Breast epithelium (tissue), 4 donors: ENCODE measurements at regions not wholly inside any gene's neighbourhood (a gene's known extent, or its start where the extent isn't known, plus 50 kb on each side); places are given as distances from the start of the nearest gene placed in this dataset.

Source experiments
- DNase-seq, 2 donors: peaks; one replicate each; pipeline ENCODE4 v3.0.0-alpha.2; 2019; ENCODE audit warnings: low spot score in 2 of 2
- H3K27ac ChIP-seq, 2 donors: fragments of 200-600 bp; sonication (generic) in 1 of 2; one replicate each; pipeline ENCODE4 v1.5.1; 2016 to 2019; ENCODE audit warnings: mild to moderate bottlenecking in 1 of 2
- H3K27me3 ChIP-seq, 2 donors: fragments of 200-600 bp; sonication (generic) in 1 of 2; one replicate each; pipeline versions ENCODE4 v1.5.1 to v1.6.0; 2017 to 2019; ENCODE audit warnings: control low read depth in 1 of 2, mild to moderate bottlenecking in 1 of 2
- H3K36me3 ChIP-seq: fragments of 200-600 bp; one replicate; pipeline ENCODE4 v1.5.1; 2019
- H3K4me1 ChIP-seq, 2 donors: fragments of 200-600 bp; sonication (generic); one replicate each; pipeline ENCODE4 v1.5.1; 2016 to 2019; ENCODE audit warnings: control low read depth in 1 of 2
- H3K4me3 ChIP-seq, 3 donors: fragments of 200-600 bp; sonication (generic); 1 replicate in 2 of 3; 2 replicates in 1 of 3; pipeline ENCODE4 v1.5.1; 2016 to 2019; ENCODE audit warnings: mild to moderate bottlenecking in 3 of 3, moderate library complexity in 2 of 3
- H3K9me3 ChIP-seq, 2 donors: fragments of 200-600 bp; sonication (generic) in 1 of 2; one replicate each; pipeline ENCODE4 v1.5.1; 2016 to 2019; ENCODE audit warnings: control low read depth in 1 of 2
- POLR2A ChIP-seq: fragments of 450-650 bp; IDR thresholded peaks from one replicate; pipeline ENCODE4 v1.6.1; 2016; ENCODE audit warnings: antibody characterized with exemption, mild to moderate bottlenecking, moderate library complexity
- POLR2AphosphoS5 ChIP-seq, 3 donors: sonication (generic); formaldehyde crosslinking; IDR thresholded peaks; one replicate each; pipeline ENCODE4 v1.6.1; 2017; ENCODE audit warnings: antibody characterized with exemption in 3 of 3
- intact Hi-C: fragments of 100-400 bp; cut with DNase I; formaldehyde crosslinking; loops from one replicate; pipeline ENCODE4 v1.15.1; 2023; ENCODE audit warnings: low total_unique reads
- TF ChIP-seq, protein P1 (sequence below), 3 donors: fragments of 450-650 bp; IDR thresholded peaks; one replicate each; pipeline ENCODE4 v1.5.1; 2016 to 2017; ENCODE audit warnings: antibody characterized with exemption in 3 of 3, mild to moderate bottlenecking in 3 of 3, moderate library complexity in 3 of 3

GRCh38 chr11:76721755-76722677 is 51.5 kb upstream of the LRRC32 start:
- no peaks in the 10 kb centered on the region for H3K4me1 ChIP-seq
- no peak overlapping the region for H3K27ac ChIP-seq
- peak; percentile 65 to 86 for DNase-seq
- peak overlapping the region in 1 of 3 donors; percentile 26 for H3K4me3 ChIP-seq
- TF ChIP-seq, protein P1, sequence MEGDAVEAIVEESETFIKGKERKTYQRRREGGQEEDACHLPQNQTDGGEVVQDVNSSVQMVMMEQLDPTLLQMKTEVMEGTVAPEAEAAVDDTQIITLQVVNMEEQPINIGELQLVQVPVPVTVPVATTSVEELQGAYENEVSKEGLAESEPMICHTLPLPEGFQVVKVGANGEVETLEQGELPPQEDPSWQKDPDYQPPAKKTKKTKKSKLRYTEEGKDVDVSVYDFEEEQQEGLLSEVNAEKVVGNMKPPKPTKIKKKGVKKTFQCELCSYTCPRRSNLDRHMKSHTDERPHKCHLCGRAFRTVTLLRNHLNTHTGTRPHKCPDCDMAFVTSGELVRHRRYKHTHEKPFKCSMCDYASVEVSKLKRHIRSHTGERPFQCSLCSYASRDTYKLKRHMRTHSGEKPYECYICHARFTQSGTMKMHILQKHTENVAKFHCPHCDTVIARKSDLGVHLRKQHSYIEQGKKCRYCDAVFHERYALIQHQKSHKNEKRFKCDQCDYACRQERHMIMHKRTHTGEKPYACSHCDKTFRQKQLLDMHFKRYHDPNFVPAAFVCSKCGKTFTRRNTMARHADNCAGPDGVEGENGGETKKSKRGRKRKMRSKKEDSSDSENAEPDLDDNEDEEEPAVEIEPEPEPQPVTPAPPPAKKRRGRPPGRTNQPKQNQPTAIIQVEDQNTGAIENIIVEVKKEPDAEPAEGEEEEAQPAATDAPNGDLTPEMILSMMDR (IDR thresholded peaks at IDR 0.05) = peak; percentile 48 to 81 (median 76)
- no peak for TF ChIP-seq POLR2AphosphoS5 (IDR thresholded peaks at IDR 0.05)
- no peaks in the 10 kb centered on the region for H3K9me3 ChIP-seq
- intact Hi-C loops = no loop called here
- H3K36me3 ChIP-seq = no peaks in the 10 kb centered on the region
- no peaks in the 10 kb centered on the region for H3K27me3 ChIP-seq

DNA sequence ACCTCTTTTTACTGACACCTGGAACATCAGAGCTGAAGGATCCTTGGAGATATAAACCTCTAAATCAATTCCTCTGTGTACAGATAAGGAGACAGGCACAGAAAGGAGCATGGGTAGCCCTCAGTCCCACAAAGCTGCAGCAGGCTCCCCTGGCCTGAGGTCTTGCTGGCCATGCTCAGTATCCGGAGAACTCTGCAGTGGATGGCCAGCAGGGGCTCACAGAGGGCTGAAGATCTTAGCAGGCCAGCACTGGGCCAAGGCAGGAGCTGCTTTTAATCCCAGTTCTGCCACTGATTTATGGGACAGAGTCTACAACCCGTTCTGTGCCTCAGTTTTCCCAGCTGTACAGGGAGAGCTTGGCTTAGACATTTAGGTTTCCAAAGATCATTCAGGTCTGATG is 52.6 kb upstream of the LRRC32 start:
- intact Hi-C loops = no loop called here
- H3K27me3 ChIP-seq = no peaks in the 10 kb centered on the region
- TF ChIP-seq, protein P1 (IDR thresholded peaks at IDR 0.05) = no peak
- no peak for TF ChIP-seq POLR2A
- no peak for TF ChIP-seq POLR2AphosphoS5 (IDR thresholded peaks at IDR 0.05)
- no peak for DNase-seq
- H3K36me3 ChIP-seq = no peaks in the 10 kb centered on the region
- no peaks in the 10 kb centered on the region for H3K4me1 ChIP-seq
- no peak overlapping the region for H3K27ac ChIP-seq
- no peaks in the 10 kb centered on the region for H3K9me3 ChIP-seq
- H3K4me3 ChIP-seq = no peak overlapping the region

DNA sequence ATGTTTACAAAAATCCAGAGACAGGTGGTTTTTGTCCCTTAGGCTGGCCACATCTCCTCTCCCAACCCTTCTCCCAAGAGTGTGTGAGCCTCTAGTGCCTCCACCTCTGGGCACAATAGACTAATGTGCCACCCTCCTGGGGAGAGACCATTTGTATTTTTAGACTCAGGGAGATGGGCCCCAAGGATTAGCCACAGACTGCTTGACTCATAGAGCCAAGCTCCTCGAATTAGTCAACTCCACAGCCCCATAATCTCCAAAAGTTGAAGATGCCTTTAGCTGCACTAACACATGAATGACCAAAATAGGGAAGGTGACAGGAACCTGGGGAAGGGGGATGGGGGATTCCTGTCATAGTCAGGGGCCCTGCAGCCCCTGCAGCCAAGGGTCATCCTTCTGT is 53.0 kb upstream of the LRRC32 start:
- H3K4me3 ChIP-seq = no peak overlapping the region
- intact Hi-C loops = no loop called here
- no peaks in the 10 kb centered on the region for H3K36me3 ChIP-seq
- no peak for TF ChIP-seq POLR2AphosphoS5 (IDR thresholded peaks at IDR 0.05)
- no peak for TF ChIP-seq POLR2A
- TF ChIP-seq, protein P1 (IDR thresholded peaks at IDR 0.05) = no peak
- no peaks in the 10 kb centered on the region for H3K27me3 ChIP-seq
- no peaks in the 10 kb centered on the region for H3K4me1 ChIP-seq
- DNase-seq = no peak
- H3K27ac ChIP-seq = no peak overlapping the region
- H3K9me3 ChIP-seq = no peaks in the 10 kb centered on the region

DNA sequence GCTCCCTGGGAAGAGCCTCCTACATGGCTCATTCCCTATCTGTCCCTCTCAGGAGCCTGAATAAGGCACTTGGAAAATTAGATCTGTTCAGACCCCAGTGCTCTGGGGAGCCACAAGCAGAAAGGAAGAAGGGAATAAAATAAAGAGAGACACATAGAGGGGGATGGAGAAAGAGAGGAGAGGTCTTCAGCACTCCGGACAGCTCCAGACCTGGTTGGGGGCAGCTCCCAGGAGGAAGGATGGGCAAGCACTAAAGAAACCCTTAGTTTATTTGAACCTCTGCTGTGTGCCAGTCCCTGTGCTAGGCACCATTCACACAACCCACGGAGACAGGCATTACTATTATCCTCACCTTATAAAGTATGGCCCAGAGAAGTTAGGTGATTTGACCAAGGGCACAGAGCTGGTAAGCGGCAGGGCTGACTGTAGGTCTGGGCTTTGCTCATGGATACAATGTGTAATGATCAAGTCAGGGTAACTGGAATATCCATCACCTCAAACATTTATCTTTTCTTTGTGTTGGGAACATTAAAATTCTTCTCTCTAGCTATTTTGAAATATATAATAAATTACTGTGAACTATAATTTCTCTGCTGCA is 53.7 kb upstream of the LRRC32 start:
- H3K27me3 ChIP-seq = no peaks in the 10 kb centered on the region
- H3K36me3 ChIP-seq = no peaks in the 10 kb centered on the region
- no peak overlapping the region for H3K27ac ChIP-seq
- no peaks in the 10 kb centered on the region for H3K9me3 ChIP-seq
- H3K4me3 ChIP-seq = no peak overlapping the region
- TF ChIP-seq, protein P1 (IDR thresholded peaks at IDR 0.05) = no peak
- no peak for TF ChIP-seq POLR2AphosphoS5 (IDR thresholded peaks at IDR 0.05)
- no peak for TF ChIP-seq POLR2A
- intact Hi-C loops = no loop called here
- DNase-seq = no peak
- H3K4me1 ChIP-seq = no peaks in the 10 kb centered on the region

DNA sequence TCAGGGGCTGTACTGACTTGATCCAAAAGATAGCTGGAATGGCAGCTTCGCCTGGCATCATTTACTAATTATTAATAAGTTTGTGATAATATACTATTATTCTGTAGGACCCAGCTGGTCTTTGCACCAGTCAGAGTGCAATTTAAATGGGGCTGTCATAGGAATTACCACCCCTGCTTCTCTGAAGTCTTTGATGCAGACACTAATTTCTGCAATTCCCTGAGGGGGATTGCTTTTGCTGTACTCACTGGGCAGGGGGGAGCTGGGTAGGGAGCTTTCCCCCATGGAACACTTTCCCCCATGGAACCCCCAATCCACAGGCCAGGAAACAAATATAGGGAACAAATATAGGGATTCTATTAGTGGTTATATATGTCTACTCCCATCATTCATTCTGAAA is 54.9 kb upstream of the TSKU start:
- no peaks in the 10 kb centered on the region for H3K36me3 ChIP-seq
- H3K4me1 ChIP-seq = no peaks in the 10 kb centered on the region
- H3K27me3 ChIP-seq = no peaks in the 10 kb centered on the region
- TF ChIP-seq POLR2A (no peak), POLR2AphosphoS5 (IDR thresholded peaks at IDR 0.05) (no peak)
- TF ChIP-seq, protein P1 (IDR thresholded peaks at IDR 0.05) = no peak
- intact Hi-C loops = loop anchor here (5.0 kb wide), 1 partner anchor 1251 kb away; no protein-coding TSS in a partner anchor
- no peak overlapping the region for H3K4me3 ChIP-seq
- no peak for DNase-seq
- no peaks in the 10 kb centered on the region for H3K9me3 ChIP-seq
- H3K27ac ChIP-seq = no peak overlapping the region
